Mucosa of descending colon (tissue), 3 donors: ENCODE measurements at regions not wholly inside any gene's neighbourhood (a gene's known extent, or its start where the extent isn't known, plus 50 kb on each side); places are given as distances from the start of the nearest gene placed in this dataset.

Experiments used
- ATAC-seq: fragments of 200-7000 bp; cut with Tn5 transposase; one replicate; pipeline ENCODE4 v1.9.1; 2020; ENCODE audit warnings: mild to moderate bottlenecking, moderate library complexity
- DNase-seq, 3 donors: peaks; one replicate each; pipeline ENCODE4 v3.0.0-alpha.2; 2020
- H3K36me3 ChIP-seq: fragments of 200-600 bp; one replicate; pipeline ENCODE4 v1.8.0; 2021; ENCODE audit warnings: low read depth, mild to moderate bottlenecking
- H3K4me1 ChIP-seq: fragments of 200-600 bp; one replicate; pipeline ENCODE4 v1.8.0; 2021; ENCODE audit warnings: low read depth, mild to moderate bottlenecking
- H3K4me3 ChIP-seq: fragments of 200-600 bp; one replicate; pipeline ENCODE4 v1.8.0; 2021; ENCODE audit warnings: mild to moderate bottlenecking
- H3K9me3 ChIP-seq: fragments of 200-600 bp; one replicate; pipeline ENCODE4 v1.8.0; 2021; ENCODE audit warnings: mild to moderate bottlenecking
- intact Hi-C, 2 donors: fragments of 100-400 bp; cut with DNase I in 1 of 2; cut with micrococcal nuclease in 1 of 2; formaldehyde crosslinking; loops; one replicate each; pipeline versions ENCODE4 v1.11.0 to v1.11.1; 2022; cut with DNase I, micrococcal nuclease
- TF ChIP-seq, protein P1 (sequence below): fragments of 200-600 bp; IDR thresholded peaks from one replicate; pipeline ENCODE4 v1.8.0; 2022; ENCODE audit warnings: antibody characterized with exemption, mild to moderate bottlenecking
- donor health status: DM: no; HTN: no; CAD: no; lungs with moderate emphysema.
- donor health status: DM: no; HTN: no; CAD: no.
- donor health status: DM: no; HTN: yes; CAD: no.

DNA sequence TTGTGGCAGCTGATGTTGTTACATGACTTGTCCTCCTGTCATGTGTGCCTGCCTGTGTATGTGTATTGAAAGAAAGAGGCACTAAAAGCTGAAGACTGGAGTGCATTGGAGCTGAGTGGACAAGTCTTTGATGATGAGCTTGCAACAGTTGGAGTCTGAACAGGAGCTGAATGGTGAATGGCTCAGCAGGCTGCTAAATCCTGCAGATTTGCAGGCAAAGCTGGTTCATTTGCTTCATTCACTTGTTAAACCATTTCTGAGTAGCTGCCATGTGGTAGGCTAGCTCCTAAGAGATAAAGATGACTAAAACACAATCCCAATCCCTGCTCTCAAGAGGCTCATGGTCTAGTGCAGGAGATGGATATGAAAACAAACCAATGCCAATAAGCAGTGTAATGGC lies 217.3 kb downstream of the CHRDL1 start:
- Histone ChIP-seq H3K4me1 (no peaks in the 10 kb centered on the region), H3K9me3 (no peaks in the 10 kb centered on the region), H3K4me3 (no peak overlapping the region), H3K36me3 (no peaks in the 10 kb centered on the region)
- no peak for ATAC-seq
- intact Hi-C loops, result no loop called here
- DNase-seq, result no peak
- TF ChIP-seq, protein P1, sequence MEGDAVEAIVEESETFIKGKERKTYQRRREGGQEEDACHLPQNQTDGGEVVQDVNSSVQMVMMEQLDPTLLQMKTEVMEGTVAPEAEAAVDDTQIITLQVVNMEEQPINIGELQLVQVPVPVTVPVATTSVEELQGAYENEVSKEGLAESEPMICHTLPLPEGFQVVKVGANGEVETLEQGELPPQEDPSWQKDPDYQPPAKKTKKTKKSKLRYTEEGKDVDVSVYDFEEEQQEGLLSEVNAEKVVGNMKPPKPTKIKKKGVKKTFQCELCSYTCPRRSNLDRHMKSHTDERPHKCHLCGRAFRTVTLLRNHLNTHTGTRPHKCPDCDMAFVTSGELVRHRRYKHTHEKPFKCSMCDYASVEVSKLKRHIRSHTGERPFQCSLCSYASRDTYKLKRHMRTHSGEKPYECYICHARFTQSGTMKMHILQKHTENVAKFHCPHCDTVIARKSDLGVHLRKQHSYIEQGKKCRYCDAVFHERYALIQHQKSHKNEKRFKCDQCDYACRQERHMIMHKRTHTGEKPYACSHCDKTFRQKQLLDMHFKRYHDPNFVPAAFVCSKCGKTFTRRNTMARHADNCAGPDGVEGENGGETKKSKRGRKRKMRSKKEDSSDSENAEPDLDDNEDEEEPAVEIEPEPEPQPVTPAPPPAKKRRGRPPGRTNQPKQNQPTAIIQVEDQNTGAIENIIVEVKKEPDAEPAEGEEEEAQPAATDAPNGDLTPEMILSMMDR, result no peak

GRCh38 chrX:110584083-110584482 lies 211.5 kb downstream of the CHRDL1 start:
- no peaks in the 10 kb centered on the region for H3K36me3 ChIP-seq
- DNase-seq, result no peak
- no peak for ATAC-seq
- H3K4me1 ChIP-seq, result no peaks in the 10 kb centered on the region
- H3K4me3 ChIP-seq, result no peak overlapping the region
- no peaks in the 10 kb centered on the region for H3K9me3 ChIP-seq
- TF ChIP-seq, protein P1, result no peak
- intact Hi-C loops, result no loop called here

- TF ChIP-seq, protein P1, result no peak
- Histone ChIP-seq H3K4me3 (no peak overlapping the region), H3K36me3 (no peaks in the 10 kb centered on the region), H3K9me3 (no peaks in the 10 kb centered on the region), H3K4me1 (no peaks in the 10 kb centered on the region)
- ATAC-seq (no peak), DNase-seq (no peak)
- intact Hi-C loops, result no loop called here
Measured at GRCh38 chrX:110588164-110588563, 207.5 kb downstream of the CHRDL1 start.

DNA sequence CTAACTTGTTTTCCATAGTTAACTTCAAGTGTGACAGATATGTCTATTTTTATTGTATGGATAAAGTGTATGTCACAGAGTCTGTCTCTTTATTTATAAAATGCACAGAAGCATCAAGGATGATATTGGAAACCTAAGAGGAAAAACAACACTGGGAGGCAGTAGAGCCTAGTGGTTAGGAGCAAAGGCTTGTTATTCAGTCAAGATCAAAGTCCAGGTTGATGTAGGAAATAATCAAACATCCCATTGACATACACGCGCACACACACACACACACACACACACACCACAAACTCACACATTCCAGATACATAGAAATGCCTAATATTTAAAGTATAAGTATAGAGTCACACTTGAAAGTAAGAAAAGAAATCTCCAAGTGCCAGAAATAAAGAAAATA lies 206.8 kb downstream of the CHRDL1 start:
- TF ChIP-seq, protein P1, result no peak
- Histone ChIP-seq H3K4me3 (no peak overlapping the region), H3K36me3 (no peaks in the 10 kb centered on the region), H3K9me3 (no peaks in the 10 kb centered on the region), H3K4me1 (no peaks in the 10 kb centered on the region)
- ATAC-seq (no peak), DNase-seq (no peak)
- intact Hi-C loops, result no loop called here

GRCh38 chrX:110600745-110601310 lies 194.8 kb downstream of the CHRDL1 start:
- no peak for ATAC-seq
- Histone ChIP-seq H3K4me1 (no peaks in the 10 kb centered on the region), H3K36me3 (no peaks in the 10 kb centered on the region), H3K4me3 (no peak overlapping the region), H3K9me3 (no peaks in the 10 kb centered on the region)
- DNase-seq, result no peak
- TF ChIP-seq, protein P1, result no peak
- intact Hi-C loops, result no loop called here

DNA sequence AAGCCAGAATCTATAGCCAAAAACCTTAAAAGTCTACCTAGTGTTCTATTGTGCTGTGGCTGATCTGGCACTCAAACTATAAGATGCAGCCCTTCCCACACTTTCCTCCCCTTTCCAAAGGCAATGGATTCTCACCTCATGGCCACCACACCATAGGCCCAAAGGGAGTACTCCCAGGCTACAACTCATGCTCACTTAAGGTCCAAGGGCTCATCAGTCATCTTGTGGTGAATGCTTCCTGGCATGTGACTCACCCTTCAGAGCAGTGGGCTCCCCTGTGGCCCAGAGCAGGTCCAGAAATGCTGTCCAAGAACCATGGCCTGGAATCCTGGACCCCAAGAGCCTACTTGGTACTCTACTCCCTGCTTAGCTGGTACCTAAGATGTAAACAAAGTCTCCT lies 181.0 kb downstream of the CHRDL1 start:
- Histone ChIP-seq H3K36me3 (no peaks in the 10 kb centered on the region), H3K9me3 (no peaks in the 10 kb centered on the region), H3K4me3 (no peak overlapping the region), H3K4me1 (no peaks in the 10 kb centered on the region)
- ATAC-seq, result no peak
- TF ChIP-seq, protein P1, result no peak
- intact Hi-C loops, result no loop called here
- DNase-seq, result no peak
